IMR-90 (cell line): ENCODE measurements at regions not wholly inside any gene's neighbourhood (a gene's known extent, or its start where the extent isn't known, plus 50 kb on each side); places are given as distances from the start of the nearest gene placed in this dataset.
A peak's percentile ranks its signal among the peaks of the same experiment; 100 is the strongest.

Experiments used
- ATAC-seq: fragments of 200-7000 bp; cut with Tn5 transposase; 2 replicates; pipeline ENCODE4 v1.9.1; 2020; ENCODE audit warnings: low read depth, mild to moderate bottlenecking, moderate library complexity
- BruUV-seq: library from RNA; stranded (reverse); fragments of 400-500 nt; replicated peaks from 2 replicates; lab custom pipeline; 2021; lab: Mats Ljungman, UMichigan
- CTCF ChIA-PET: fragments of 300-600 bp; formaldehyde crosslinking; extraction: SDS; loops from one replicate; lab custom pipeline; 2021; ENCODE audit warnings: antibody characterized with exemption; lab: Yijun Ruan, JAX
- POLR2A ChIA-PET: fragments of 300-600 bp; sonication (Branson Sonifier 250); formaldehyde crosslinking; loops from one replicate; lab custom pipeline; 2022; ENCODE audit warnings: antibody characterized with exemption; ENCODE audit not compliant: unreplicated experiment; lab: Charles Lee
- DNase-seq: peaks from one replicate; pipeline ENCODE4 v3.0.0; 2013
- H2AFZ ChIP-seq: replicated peaks from 2 replicates; pipeline ENCODE3; 2013; ENCODE audit warnings: low read length, mild to moderate bottlenecking; ENCODE audit not compliant: poor library complexity
- H2AK5ac ChIP-seq: 2 replicates; pipeline ENCODE4 v1.6.1; 2013; ENCODE audit warnings: low read depth, low read length, inconsistent platforms
- H2AK9ac ChIP-seq: replicated peaks from 2 replicates; pipeline ENCODE3; 2013; ENCODE audit warnings: mild to moderate bottlenecking, low read depth, low read length, moderate library complexity; ENCODE audit not compliant: poor library complexity
- H2BK120ac ChIP-seq: 2 replicates; pipeline ENCODE4 v1.6.1; 2013; ENCODE audit warnings: low read depth, low read length, inconsistent platforms
- H2BK15ac ChIP-seq: 3 replicates; pipeline ENCODE4 v1.6.1; 2013; ENCODE audit warnings: low read depth, low read length, inconsistent platforms
- H2BK20ac ChIP-seq: 2 replicates; pipeline ENCODE4 v1.6.1; 2013; ENCODE audit warnings: low read depth, mild to moderate bottlenecking, inconsistent platforms, low read length, moderate library complexity
- H2BK5ac ChIP-seq: 2 replicates; pipeline ENCODE4 v1.6.1; 2013; ENCODE audit warnings: mild to moderate bottlenecking, low read depth, low read length, inconsistent platforms; ENCODE audit not compliant: poor library complexity, severe bottlenecking
- H3K14ac ChIP-seq: replicated peaks from 2 replicates; pipeline ENCODE4 v1.6.1; 2013; ENCODE audit warnings: low read depth, low read length, inconsistent platforms
- H3K18ac ChIP-seq: 2 replicates; pipeline ENCODE4 v1.6.1; 2013; ENCODE audit warnings: low read depth, low read length, control low read depth
- H3K23ac ChIP-seq: 2 replicates; pipeline ENCODE4 v1.6.1; 2013; ENCODE audit warnings: low read depth, low read length, inconsistent platforms
- H3K27ac ChIP-seq: 2 replicates; pipeline ENCODE4 v1.5.1; 2013; ENCODE audit warnings: mild to moderate bottlenecking, control low read depth, low read length; ENCODE audit not compliant: insufficient read depth
- H3K27me3 ChIP-seq: 2 replicates; pipeline ENCODE4 v1.6.1; 2013; ENCODE audit warnings: low read length; ENCODE audit not compliant: control insufficient read depth, insufficient read depth
- H3K36me3 ChIP-seq: 2 replicates; pipeline ENCODE4 v1.6.1; 2013; ENCODE audit warnings: low read length, mixed read lengths; ENCODE audit not compliant: control insufficient read depth, insufficient read depth
- H3K4ac ChIP-seq: 2 replicates; pipeline ENCODE4 v1.6.1; 2013; ENCODE audit warnings: low read depth, low read length, inconsistent platforms
- H3K4me1 ChIP-seq: 2 replicates; pipeline ENCODE4 v1.6.1; 2013; ENCODE audit warnings: low read length, mixed read lengths; ENCODE audit not compliant: control insufficient read depth, insufficient read depth
- H3K4me2 ChIP-seq: 2 replicates; pipeline ENCODE4 v1.6.1; 2013; ENCODE audit warnings: low read depth, mild to moderate bottlenecking, control low read depth, low read length, moderate library complexity
- H3K4me3 ChIP-seq: 2 replicates; pipeline ENCODE4 v1.5.1; 2013; ENCODE audit warnings: low read depth, mild to moderate bottlenecking, control low read depth, low read length, moderate library complexity; ENCODE audit not compliant: insufficient read depth
- H3K56ac ChIP-seq: 2 replicates; pipeline ENCODE4 v1.6.1; 2013; ENCODE audit warnings: low read length, inconsistent platforms; ENCODE audit not compliant: insufficient read depth; ENCODE audit errors: extremely low read depth
- H3K79me1 ChIP-seq, 2 experiments: 2 replicates each; pipeline ENCODE4 v1.6.1; 2013; ENCODE audit warnings: low read length in 2 of 2, inconsistent platforms in 1 of 2, low read depth in 1 of 2
- H3K9ac ChIP-seq: 2 replicates; pipeline ENCODE4 v1.6.1; 2013; ENCODE audit warnings: low read depth, low read length, control low read depth
- H3K9me1 ChIP-seq: 2 replicates; pipeline ENCODE4 v1.6.1; 2013; ENCODE audit warnings: low read length, inconsistent platforms; ENCODE audit not compliant: insufficient read depth
- H3K9me3 ChIP-seq: 2 replicates; pipeline ENCODE4 v1.6.1; 2013; ENCODE audit warnings: low read length; ENCODE audit not compliant: control insufficient read depth, insufficient read depth
- H4K20me1 ChIP-seq: 2 replicates; pipeline ENCODE4 v1.6.1; 2013; ENCODE audit warnings: low read length, inconsistent platforms; ENCODE audit not compliant: insufficient read depth
- H4K5ac ChIP-seq: 2 replicates; pipeline ENCODE4 v1.6.1; 2013; ENCODE audit warnings: mild to moderate bottlenecking, low read depth, low read length, control low read depth
- H4K8ac ChIP-seq, 2 experiments: 2 replicates each; pipeline ENCODE4 v1.6.1; 2013; ENCODE audit warnings: low read depth in 2 of 2, low read length in 2 of 2, control low read depth in 1 of 2, inconsistent platforms in 1 of 2
- H4K91ac ChIP-seq: 2 replicates; pipeline ENCODE4 v1.6.1; 2013; ENCODE audit warnings: low read depth, low read length, inconsistent platforms; ENCODE audit not compliant: insufficient read depth
- BHLHE40 ChIP-seq: fragments of 150-350 bp; IDR thresholded peaks from 2 replicates; pipeline ENCODE4 v1.6.1; 2016; ENCODE audit warnings: mild to moderate bottlenecking, low read depth, low read length
- WGBS, 2 experiments: methylation state at CpG; one replicate each; pipeline versions ENCODE4 v1.1.5 to v1.1.7; 2013; ENCODE audit warnings: missing lambda C conversion rate in 2 of 2; ENCODE audit not compliant: insufficient read length in 1 of 2; ENCODE audit errors: extremely low coverage in 2 of 2; 5-methylcytosine and 5-hydroxymethylcytosine counted together
- dilution Hi-C: fragments of 300-500 bp; cut with HindIII; formaldehyde crosslinking; loops from one replicate; pipeline ENCODE4 v1.14.3; 2018; ENCODE audit warnings: low sequenced_read_pairs; ENCODE audit not compliant: unreplicated experiment
- in situ Hi-C: fragments of 300-500 bp; cut with MboI; formaldehyde crosslinking; loops from 3 replicates; pipeline ENCODE4 v1.14.3; 2019; ENCODE audit warnings: low sequenced_read_pairs, inconsistent platforms, mixed read lengths
- intact Hi-C: fragments of 100-400 bp; cut with micrococcal nuclease; formaldehyde crosslinking; loops from 2 replicates; pipeline ENCODE4 v1.10.0; 2022

- no peak overlapping the region for H3K27ac ChIP-seq
- no TSS peak for BruUV-seq
- intact Hi-C loops (no loop called here), in situ Hi-C loops (no loop called here), dilution Hi-C loops (no loop called here)
- H3K9me1 ChIP-seq: peaks cover 5% of the 10 kb centered on the region; the same call in 1 of the 2 replicates
- no peak overlapping the region for H3K4me2 ChIP-seq
- H3K18ac ChIP-seq: no peak overlapping the region
- no peak for ATAC-seq
- DNase-seq: no peak
- no peaks in the 10 kb centered on the region for H3K4me1 ChIP-seq
- no peak overlapping the region for H2BK15ac ChIP-seq
- no peak overlapping the region for H2AK9ac ChIP-seq
- H2BK120ac ChIP-seq: 0 out of 2 replicates have a peak overlapping the region, but pooled peaks have one; percentile 3
- H3K9ac ChIP-seq: no peak overlapping the region
- no CpG with 5 or more reads among the region's 1 CpG for WGBS, 2 experiments
- no peak overlapping the region for H2AK5ac ChIP-seq
- H3K36me3 ChIP-seq: no peaks in the 10 kb centered on the region
- CTCF ChIA-PET: no interaction called here
- H3K27me3 ChIP-seq: no peaks in the 10 kb centered on the region
- H2AFZ ChIP-seq: peak overlapping the region; percentile 13
- H4K91ac ChIP-seq: no peak overlapping the region
- POLR2A ChIA-PET: no interaction called here
- no peak overlapping the region for H3K23ac ChIP-seq
- H3K14ac ChIP-seq: no peak overlapping the region
- H3K79me1 ChIP-seq: no peaks in the 10 kb centered on the region
- no peak overlapping the region for H3K4me3 ChIP-seq
- peak overlapping the region in 1 of 2 experiments; percentile 64; a peak in 1 of 4 replicates for H4K8ac ChIP-seq
- H4K5ac ChIP-seq: no peak overlapping the region
- H3K56ac ChIP-seq: no peak overlapping the region
- no peak overlapping the region for H2BK5ac ChIP-seq
- no peaks in the 10 kb centered on the region for H4K20me1 ChIP-seq
- no peak overlapping the region for H2BK20ac ChIP-seq
- H3K4ac ChIP-seq: no peak overlapping the region
- no peak for TF ChIP-seq BHLHE40
- peaks cover 7% of the 10 kb centered on the region for H3K9me3 ChIP-seq
Observed at GRCh38 chr5:143931986-143932385, 120.0 kb downstream of the HMHB1 start.
